Muscle of arm (tissue), 1 donor: ENCODE measurements at regions not wholly inside any gene's neighbourhood (a gene's known extent, or its start where the extent isn't known, plus 50 kb on each side); places are given as distances from the start of the nearest gene placed in this dataset.
"Not testable (repeated sequence)": the region's sequence is repeated elsewhere in the genome, so short reads cannot be mapped to it uniquely, and the experiment has no call there.

Experiments used
- DNase-seq: peaks from one replicate; pipeline ENCODE4 v3.0.0-alpha.2; 2013

DNA sequence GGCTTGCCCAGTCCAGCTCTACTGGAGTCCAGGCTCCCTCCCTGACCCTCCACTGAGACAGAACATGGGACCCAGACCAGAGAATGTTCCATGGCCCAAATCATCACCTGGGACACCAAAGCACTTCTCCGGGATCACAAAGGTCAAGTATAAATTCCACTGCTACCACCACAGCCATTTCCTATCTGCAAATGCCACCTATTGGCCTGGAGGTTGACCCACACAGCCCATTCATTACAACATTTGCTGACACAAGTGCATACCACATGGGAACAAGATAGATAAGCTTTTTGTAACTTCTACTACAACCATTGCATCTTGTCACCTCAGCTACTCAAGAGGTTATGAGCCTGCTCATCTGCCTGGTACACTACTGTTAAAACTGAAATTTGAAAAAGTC lies 126.8 kb upstream of the NECTIN3 start:
- DNase-seq: no peak

- no peak for DNase-seq
These were observed 124.8 kb upstream of the NECTIN3 start for GRCh38 chr3:110946810-110947209.

GRCh38 chr3:110949194-110949593 lies 122.4 kb upstream of the NECTIN3 start:
- not testable (repeated sequence) for DNase-seq

DNA sequence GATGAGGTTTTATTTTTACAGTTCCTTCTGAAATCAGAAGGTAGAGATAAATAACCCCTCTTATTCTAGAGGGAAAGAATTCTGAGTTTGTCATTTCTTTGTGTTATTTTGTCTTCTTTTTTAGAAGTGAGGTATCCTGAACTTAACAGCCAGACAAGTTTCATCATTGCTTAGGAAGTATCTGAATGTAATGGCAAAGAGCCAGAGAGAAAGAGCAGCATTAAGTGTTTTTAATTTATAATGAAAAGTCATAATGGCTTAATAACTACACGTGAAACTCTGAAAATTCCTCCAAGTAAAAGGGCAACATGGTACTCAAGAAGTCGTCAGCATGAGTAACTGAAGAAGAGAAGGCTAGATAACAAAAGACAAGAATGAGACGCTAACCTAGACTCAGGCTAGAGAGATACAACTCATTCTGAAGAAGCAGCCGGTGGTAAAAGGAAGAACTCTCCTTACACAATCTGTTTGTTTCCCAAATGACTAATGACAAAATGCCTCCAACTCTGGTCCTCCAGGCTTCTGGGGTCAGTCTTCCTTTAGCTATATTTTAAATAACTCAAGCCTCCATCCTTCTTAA lies 116.2 kb upstream of the NECTIN3 start:
- DNase-seq: no peak

DNA sequence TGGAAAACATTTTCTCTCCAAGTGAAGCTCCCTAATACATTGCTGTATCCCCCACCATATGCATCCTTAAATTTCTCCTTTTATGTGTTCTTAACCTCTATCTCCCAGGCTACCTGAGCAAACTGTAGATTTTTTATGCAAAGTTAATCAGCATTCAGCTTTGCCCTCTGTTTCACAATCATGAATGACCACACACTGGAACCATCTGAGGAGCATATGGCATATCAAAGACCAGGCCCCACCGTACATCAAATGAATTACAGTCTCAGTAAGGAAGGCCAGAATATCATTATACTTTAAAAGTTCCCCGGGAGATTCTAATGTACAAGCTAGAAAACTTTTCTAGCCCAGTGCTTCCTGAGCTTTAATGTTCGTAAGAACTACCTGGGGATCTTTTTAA lies 115.5 kb upstream of the NECTIN3 start:
- DNase-seq: no peak

DNA sequence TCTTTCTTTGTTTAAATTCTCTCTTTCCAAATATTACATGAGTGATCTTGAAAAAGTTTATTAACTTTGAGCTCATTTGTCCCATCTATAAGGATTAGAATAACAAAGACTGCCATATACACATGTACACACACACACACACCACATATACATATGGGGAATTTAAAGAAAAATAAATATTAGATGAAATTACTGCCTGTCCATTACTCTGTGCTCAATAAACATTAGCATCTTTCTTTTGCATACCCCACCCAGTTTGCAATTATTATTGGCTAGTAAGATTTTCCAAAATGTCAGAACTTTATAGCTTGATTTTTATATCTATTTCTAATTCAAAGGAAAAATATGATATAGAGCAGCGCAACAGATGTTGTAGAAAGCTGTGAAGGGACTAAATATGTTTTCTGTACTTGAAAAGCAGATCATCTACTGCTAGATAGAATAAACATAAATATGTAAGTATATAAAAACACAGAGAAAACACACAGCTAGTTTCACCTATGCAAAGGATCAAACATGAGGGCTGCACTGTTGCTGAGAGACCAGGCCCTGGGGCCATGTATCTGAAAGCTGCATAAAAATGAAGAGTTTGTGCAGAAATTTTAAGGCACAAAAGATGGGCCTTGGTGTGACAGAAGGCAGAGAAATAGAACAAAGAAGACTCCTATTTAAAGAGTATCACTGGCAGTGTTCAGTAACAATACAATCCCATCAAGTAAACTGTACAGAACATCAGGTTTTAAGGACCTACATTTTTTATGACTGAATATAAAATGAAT lies 114.2 kb upstream of the NECTIN3 start:
- no peak for DNase-seq

- DNase-seq: no peak
These were observed 113.1 kb upstream of the NECTIN3 start for GRCh38 chr3:110958313-110959147.

DNA sequence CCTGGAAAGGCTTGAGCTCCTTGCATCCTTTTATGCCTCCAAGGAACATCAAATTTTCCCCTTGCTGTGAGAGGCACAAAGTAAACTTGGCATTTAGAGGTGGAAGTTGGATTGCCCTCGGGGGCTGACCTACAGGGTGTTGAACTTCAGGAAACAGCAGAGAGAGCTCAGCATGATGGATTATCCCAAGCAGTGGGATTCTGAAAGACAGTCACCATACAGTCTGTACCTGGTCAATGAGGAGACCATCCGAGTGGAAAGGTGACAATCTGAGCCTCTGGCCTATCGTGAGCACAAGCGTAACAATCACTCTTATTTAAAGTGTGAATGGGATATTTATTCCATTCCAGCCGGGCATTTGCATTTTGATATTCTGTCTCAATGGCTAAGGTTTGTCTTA lies 105.6 kb upstream of the NECTIN3 start:
- no peak for DNase-seq

DNA sequence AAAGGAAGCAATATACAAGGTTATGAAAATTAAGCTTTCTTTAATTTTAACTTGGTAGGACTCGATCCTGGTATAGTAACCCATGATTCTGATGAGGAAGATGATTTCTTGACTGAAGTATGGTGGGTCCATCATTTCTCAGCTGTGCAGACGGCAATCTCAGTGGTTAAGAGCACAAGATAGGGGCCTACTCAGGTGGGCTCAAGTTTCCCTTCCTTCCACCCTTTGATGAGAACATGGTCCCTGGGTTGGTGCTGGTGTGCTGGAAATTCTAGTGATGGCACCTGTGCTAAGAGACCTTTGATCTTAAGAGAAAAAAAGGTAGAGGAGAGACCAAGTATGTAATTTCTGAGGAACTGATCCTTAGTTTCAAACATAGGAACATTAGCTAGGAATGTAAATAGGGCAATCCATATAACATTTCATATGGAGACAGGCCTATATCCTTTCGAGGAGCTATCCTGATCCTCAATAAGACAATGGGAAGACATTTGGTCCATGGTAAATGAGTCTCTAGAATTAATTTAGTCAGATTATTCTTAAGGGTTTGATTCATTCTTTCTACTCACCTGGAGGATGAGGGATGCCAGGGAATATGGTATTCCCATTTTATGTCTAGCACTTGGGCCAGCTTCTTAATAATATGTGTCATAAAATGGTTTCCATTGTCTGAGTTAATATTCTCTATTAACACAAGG lies 104.5 kb upstream of the NECTIN3 start:
- no peak for DNase-seq

DNA sequence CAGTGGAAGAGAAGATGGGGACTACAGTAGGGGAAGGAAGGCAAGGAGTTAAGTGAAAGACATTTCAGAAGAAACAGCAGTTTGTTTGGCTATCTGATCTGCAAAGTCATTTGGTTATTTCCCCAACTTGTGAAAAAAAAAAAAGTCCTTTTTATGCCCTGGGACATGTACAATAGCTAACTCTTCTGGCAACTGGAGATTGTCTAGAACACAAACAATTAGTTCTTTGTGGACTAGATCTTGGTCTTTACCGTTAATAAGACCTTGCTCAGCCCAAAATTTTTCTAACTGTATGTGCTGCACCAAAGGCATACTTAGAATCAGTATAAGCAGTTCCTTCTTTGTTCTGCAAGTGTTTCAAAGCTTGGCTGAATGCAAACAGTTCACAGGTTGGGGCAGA lies 103.5 kb upstream of the NECTIN3 start:
- no peak for DNase-seq

- no peak for DNase-seq
These were observed 102.1 kb upstream of the NECTIN3 start for GRCh38 chr3:110969229-110970211.

- no peak for DNase-seq
These were observed 100.5 kb upstream of the NECTIN3 start for GRCh38 chr3:110971010-110971601.

DNA sequence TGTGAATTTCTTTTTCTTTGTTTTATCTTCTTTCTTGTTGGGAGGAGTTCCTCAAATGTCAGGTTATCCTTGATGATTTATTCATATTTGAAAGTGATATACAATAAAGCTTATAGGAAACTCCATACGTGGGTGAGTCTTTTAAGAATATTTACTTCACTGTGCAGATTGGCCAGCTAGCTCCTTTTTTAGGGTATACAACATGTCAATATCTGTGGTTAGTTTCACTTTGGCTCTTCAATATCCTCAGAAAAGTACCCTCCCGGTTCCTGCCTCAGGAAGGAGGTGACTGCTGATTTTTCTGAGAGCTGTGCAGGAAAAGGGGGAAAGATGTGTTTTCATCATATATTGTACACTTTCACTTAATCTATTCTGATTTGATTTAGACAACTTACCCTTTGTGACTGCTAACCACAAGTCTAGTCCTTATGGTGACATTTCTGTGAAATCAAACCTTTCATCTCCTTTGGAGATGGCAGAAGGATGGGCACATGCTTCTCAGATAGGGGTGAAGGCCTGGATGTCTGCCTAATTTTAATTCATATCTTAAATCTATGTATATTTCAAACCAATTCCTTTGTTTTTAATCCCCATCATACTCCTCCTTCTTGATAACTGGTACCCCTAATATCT lies 98.2 kb upstream of the NECTIN3 start:
- DNase-seq: no peak

- no peak for DNase-seq
These were observed 96.7 kb upstream of the NECTIN3 start for GRCh38 chr3:110974902-110975301.

DNA sequence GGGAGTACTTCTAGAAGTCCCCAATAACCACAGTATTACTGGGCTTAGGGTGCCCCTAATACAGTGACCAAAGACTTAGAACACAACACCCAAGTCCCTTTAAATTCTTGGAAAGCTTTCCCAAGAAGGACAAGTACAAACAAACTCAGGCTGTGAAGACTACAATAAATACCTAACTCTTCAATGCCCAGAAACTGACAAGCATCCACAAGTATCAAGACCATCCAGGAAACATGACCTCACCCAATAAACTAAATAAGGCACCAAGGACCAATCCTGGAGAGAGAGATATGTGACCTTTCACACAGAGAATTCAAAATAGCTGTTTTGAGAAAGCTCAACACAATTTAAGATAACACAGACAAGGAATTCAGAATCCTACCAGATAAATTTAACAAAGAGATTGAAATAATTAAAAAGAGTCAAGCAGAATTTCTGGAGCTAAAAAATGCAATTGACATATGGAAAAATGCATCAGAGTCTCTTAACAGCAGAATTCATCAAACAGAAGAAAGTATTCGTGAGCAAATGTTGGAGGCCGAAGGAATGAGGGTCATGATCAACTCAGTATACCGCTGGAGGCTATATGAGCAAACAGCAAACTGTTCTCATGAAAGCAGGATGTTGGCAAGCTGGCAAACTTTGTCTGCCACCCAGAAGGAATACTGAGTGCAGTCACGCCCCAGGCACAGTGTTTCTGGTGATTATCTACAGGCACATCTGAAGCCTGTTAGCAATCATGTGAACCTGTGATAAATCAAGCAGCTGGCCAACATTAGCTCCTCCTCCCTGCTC lies 87.0 kb upstream of the NECTIN3 start:
- DNase-seq: no peak

DNA sequence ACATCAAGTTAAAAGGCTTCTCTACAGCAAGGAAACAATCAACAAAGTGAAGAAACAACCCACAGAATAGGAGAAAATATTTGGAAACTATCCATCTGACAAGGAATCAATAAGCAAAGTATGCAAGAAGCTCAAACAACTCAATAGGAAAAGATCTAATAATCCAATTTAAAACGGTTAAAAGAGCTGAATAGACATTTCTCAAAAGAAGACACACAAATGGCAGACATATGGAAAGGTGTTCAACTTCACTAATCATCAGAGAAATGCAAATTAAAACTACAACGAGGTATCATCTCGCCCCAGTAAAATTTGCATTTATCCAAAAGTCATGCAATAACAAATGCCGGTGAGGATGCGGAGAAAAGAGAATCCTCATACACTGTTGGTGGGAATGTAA lies 82.2 kb upstream of the NECTIN3 start:
- no peak for DNase-seq

DNA sequence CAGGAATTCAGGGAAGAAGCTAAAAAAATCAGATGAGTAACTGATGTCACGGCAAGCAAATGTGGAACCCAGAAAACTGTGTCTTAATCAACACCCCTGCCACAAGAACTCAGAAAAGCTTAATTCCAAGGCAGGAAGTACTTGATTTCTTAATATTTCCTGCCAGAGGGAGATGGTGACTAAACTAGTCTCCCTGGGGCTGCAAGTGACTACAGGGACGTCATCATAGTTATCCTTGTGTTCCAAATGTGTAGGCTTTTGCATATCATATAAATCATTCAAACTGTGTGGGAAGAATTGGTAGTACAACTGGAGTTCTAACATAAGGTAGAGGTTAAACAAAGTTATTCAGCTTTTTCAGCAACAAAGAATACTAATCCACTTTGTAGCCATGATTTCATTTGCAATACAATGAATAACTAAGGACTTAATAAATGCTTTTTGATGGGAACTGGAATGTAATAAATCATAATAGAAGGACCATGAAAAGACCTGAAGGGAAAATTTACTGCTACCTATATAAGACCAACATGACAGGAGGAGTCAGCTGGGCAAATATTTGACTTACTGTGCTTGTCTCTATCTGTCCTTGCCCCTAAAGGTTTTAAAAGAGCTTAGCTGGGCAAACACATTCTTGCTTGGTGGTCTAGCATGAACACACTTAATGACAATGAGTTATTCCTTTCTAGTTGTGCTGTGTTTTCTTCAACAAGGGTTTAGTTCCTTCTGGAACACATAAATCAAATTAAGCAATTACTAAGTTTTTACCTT lies 76.0 kb upstream of the NECTIN3 start:
- DNase-seq: no peak

DNA sequence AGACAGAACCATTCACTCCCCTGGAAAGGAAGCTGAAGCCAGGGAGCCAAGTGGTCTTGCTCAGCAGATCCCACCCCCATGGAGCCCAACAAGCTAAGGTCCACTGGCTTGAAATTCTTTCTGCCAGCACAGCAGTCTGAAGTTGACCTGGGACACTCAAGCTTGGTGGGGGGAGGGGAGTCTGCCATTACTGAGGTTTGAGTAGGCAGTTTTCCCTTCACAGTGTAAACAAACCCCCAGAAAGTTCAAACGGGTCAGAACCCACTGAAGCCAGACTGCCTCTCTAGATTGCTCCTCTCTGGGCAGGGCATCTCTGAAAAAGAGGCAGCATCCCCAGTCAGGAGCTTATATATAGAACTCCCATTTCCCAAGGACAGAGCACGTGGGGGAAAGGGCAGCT lies 72.8 kb upstream of the NECTIN3 start:
- DNase-seq: not testable (repeated sequence)
